ENCODE measurements at regions not wholly inside any gene's neighbourhood (a gene's known extent, or its start where the extent isn't known, plus 50 kb on each side); places are given as distances from the start of the nearest gene placed in this dataset.

- Histone ChIP-seq H3K36me3 (replicated peaks; ENCODE audit: insufficient read depth, low read length) (no peaks in the 10 kb centered on the region), H3K9me3 (replicated peaks; ENCODE audit: insufficient read depth, low read length) (no peaks in the 10 kb centered on the region), H3K4me3 (ENCODE audit: low read length) (no peak overlapping the region), H3F3A (ENCODE audit: insufficient read depth, low read length) (no peaks in the 10 kb centered on the region), H3K27me3 (replicated peaks; ENCODE audit: insufficient read depth, low read length) (no peaks in the 10 kb centered on the region), H3K4me1 (ENCODE audit: low read length) (no peaks in the 10 kb centered on the region), H3K4me2 (ENCODE audit: low read depth, low read length) (no peak overlapping the region), H3K27ac (ENCODE audit: low read length) (no peak overlapping the region), H3K79me2 (ENCODE audit: low read length) (no peaks in the 10 kb centered on the region), H4K20me1 (ENCODE audit: insufficient read depth, low read length) (no peaks in the 10 kb centered on the region), H2AFZ (ENCODE audit: low read length) (no peak overlapping the region), H3K9ac (ENCODE audit: low read length) (no peak overlapping the region), H3K9me2 (replicated peaks; ENCODE audit: insufficient read depth, low read length) (no peaks in the 10 kb centered on the region)
- DNase-seq: no peak
- TF ChIP-seq CTCF (IDR thresholded peaks at IDR 0.05; ENCODE audit: low read length) (no peak), EZH2 (optimal IDR thresholded peaks at IDR 0.05; ENCODE audit: low read depth, low read length) (no peak), EZH2phosphoT487 (IDR thresholded peaks at IDR 0.05; ENCODE audit: low read length) (no peak)
These were observed 242.0 kb downstream of the TBXT start for GRCh38 chr6:165925474-165926156.

- TF ChIP-seq EZH2phosphoT487 (IDR thresholded peaks at IDR 0.05; ENCODE audit: low read length) (no peak), EZH2 (optimal IDR thresholded peaks at IDR 0.05; ENCODE audit: low read depth, low read length) (no peak), CTCF (IDR thresholded peaks at IDR 0.05; ENCODE audit: low read length) (no peak)
- H2AFZ ChIP-seq (ENCODE audit: low read length): no peak overlapping the region
- H3K4me1 ChIP-seq (ENCODE audit: low read length): no peaks in the 10 kb centered on the region
- H3K9ac ChIP-seq (ENCODE audit: low read length): no peak overlapping the region
- H4K20me1 ChIP-seq (ENCODE audit: insufficient read depth, low read length): no peaks in the 10 kb centered on the region
- no peaks in the 10 kb centered on the region for H3K9me3 ChIP-seq (replicated peaks; ENCODE audit: insufficient read depth, low read length)
- no peaks in the 10 kb centered on the region for H3K9me2 ChIP-seq (replicated peaks; ENCODE audit: insufficient read depth, low read length)
- no peaks in the 10 kb centered on the region for H3K79me2 ChIP-seq (ENCODE audit: low read length)
- H3K36me3 ChIP-seq (replicated peaks; ENCODE audit: insufficient read depth, low read length): no peaks in the 10 kb centered on the region
- H3K4me2 ChIP-seq (ENCODE audit: low read depth, low read length): no peak overlapping the region
- H3K27ac ChIP-seq (ENCODE audit: low read length): no peak overlapping the region
- no peaks in the 10 kb centered on the region for H3K27me3 ChIP-seq (replicated peaks; ENCODE audit: insufficient read depth, low read length)
- no peaks in the 10 kb centered on the region for H3F3A ChIP-seq (ENCODE audit: insufficient read depth, low read length)
- no peak for DNase-seq
- no peak overlapping the region for H3K4me3 ChIP-seq (ENCODE audit: low read length)
These were observed 245.3 kb downstream of the TBXT start for GRCh38 chr6:165922309-165922794.

DNA sequence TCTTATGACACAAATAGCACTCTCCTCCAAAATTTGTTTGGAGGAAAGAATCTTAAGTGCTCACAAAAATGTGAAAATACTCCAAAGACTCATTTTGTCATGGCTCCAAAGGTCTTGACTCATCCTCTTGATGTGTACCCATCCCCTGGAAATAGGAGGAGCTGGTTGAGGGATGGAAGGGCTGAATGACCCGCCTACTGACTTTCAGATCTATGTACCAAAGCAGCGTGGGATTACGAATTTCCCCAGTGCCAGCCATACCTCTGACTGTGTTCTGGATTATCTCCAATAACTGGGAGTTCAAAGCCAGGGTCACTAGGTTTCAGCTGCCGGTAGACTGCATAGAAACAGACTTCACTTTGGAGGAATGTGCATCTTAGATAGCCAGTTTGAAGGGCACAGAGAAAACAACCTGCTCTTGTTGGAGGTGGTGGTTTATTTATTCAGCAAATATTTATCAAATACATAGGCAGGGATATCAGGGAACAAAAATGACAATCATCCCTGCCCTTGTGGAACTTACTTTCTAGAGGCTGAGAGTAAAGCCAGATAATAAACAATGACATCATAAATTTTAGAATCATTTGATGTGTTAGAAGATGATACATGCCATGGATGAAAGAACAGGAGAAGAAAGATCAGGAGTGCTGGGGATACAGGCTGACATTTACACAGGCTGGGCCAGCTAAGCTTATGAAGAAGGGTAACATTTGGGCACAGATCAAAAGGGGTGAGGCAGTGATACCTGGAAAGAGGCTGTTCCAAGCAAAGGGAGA, 246.6 kb downstream of the TBXT start:
- no peak for TF ChIP-seq EZH2 (optimal IDR thresholded peaks at IDR 0.05; ENCODE audit: low read depth, low read length)
- no peak for TF ChIP-seq EZH2phosphoT487 (IDR thresholded peaks at IDR 0.05; ENCODE audit: low read length)
- TF ChIP-seq CTCF (IDR thresholded peaks at IDR 0.05; ENCODE audit: low read length): no peak

More for the DNA sequence above, 246.6 kb downstream of the TBXT start:
- H3K27me3 ChIP-seq (replicated peaks; ENCODE audit: insufficient read depth, low read length): no peaks in the 10 kb centered on the region
- H3K4me3 ChIP-seq (ENCODE audit: low read length): no peak overlapping the region
- no peaks in the 10 kb centered on the region for H3K9me2 ChIP-seq (replicated peaks; ENCODE audit: insufficient read depth, low read length)
- no peak for DNase-seq
- no peaks in the 10 kb centered on the region for H3K79me2 ChIP-seq (ENCODE audit: low read length)
- H3K9ac ChIP-seq (ENCODE audit: low read length): no peak overlapping the region
- H3K27ac ChIP-seq (ENCODE audit: low read length): no peak overlapping the region
- no peaks in the 10 kb centered on the region for H3K36me3 ChIP-seq (replicated peaks; ENCODE audit: insufficient read depth, low read length)
- H3K9me3 ChIP-seq (replicated peaks; ENCODE audit: insufficient read depth, low read length): no peaks in the 10 kb centered on the region
- no peak overlapping the region for H3K4me2 ChIP-seq (ENCODE audit: low read depth, low read length)
- H3F3A ChIP-seq (ENCODE audit: insufficient read depth, low read length): no peaks in the 10 kb centered on the region
- H4K20me1 ChIP-seq (ENCODE audit: insufficient read depth, low read length): no peaks in the 10 kb centered on the region
- H3K4me1 ChIP-seq (ENCODE audit: low read length): no peaks in the 10 kb centered on the region
- no peak overlapping the region for H2AFZ ChIP-seq (ENCODE audit: low read length)

Measured in MM.1S (cell line).